H1 (cell line): ENCODE measurements at regions not wholly inside any gene's neighbourhood (a gene's known extent, or its start where the extent isn't known, plus 50 kb on each side); places are given as distances from the start of the nearest gene placed in this dataset.

Experiments used
- CTCF ChIA-PET: fragments of 300-600 bp; sonication (Branson Sonifier 250); formaldehyde crosslinking; loops from one replicate; lab custom pipeline; 2021; ENCODE audit not compliant: partially characterized antibody; lab: Charles Lee
- POLR2A ChIA-PET: fragments of 300-600 bp; sonication (Branson Sonifier 250); formaldehyde crosslinking; loops from one replicate; lab custom pipeline; 2021; ENCODE audit warnings: inconsistent platforms; ENCODE audit not compliant: partially characterized antibody; lab: Charles Lee
- DNase-seq, 2 experiments: peaks; one replicate each; pipeline versions ENCODE4 v3.0.0 to v3.0.0-alpha.2; 2010 to 2022; ENCODE audit warnings: low spot score in 2 of 2, low read depth in 1 of 2, mixed read lengths in 1 of 2
- FAIRE-seq: peaks from 2 replicates; lab custom pipeline; 2011; peaks lifted over from hg19 to GRCh38; lab: Jason Lieb, UNC
- H2AFZ ChIP-seq: 2 replicates; pipeline ENCODE4 v1.8.1; 2012; ENCODE audit warnings: low read length, inconsistent platforms
- H2AK5ac ChIP-seq: 2 replicates; pipeline ENCODE4 v1.6.1; 2013; ENCODE audit warnings: low read depth, low read length
- H2BK120ac ChIP-seq: replicated peaks from 2 replicates; pipeline ENCODE3; 2013; ENCODE audit warnings: low read depth, low read length, inconsistent platforms
- H2BK12ac ChIP-seq: 2 replicates; pipeline ENCODE4 v1.6.1; 2013; ENCODE audit warnings: low read depth, low read length
- H2BK15ac ChIP-seq: 2 replicates; pipeline ENCODE4 v1.6.1; 2013; ENCODE audit warnings: low read length
- H2BK20ac ChIP-seq: 2 replicates; pipeline ENCODE4 v1.6.1; 2013; ENCODE audit warnings: low read length
- H2BK5ac ChIP-seq: 2 replicates; pipeline ENCODE4 v1.6.1; 2013; ENCODE audit warnings: low read depth, low read length
- H3K14ac ChIP-seq: 2 replicates; pipeline ENCODE4 v1.6.1; 2013; ENCODE audit warnings: inconsistent platforms; ENCODE audit not compliant: insufficient read length
- H3K18ac ChIP-seq: 2 replicates; pipeline ENCODE4 v1.6.1; 2013; ENCODE audit warnings: low read length; ENCODE audit errors: extremely low read depth
- H3K23ac ChIP-seq: 2 replicates; pipeline ENCODE4 v1.6.1; 2013; ENCODE audit warnings: inconsistent platforms; ENCODE audit not compliant: insufficient read length
- H3K23me2 ChIP-seq: 2 replicates; pipeline ENCODE4 v1.6.1; 2013; ENCODE audit warnings: low read depth, low read length
- H3K27ac ChIP-seq: 2 replicates; pipeline ENCODE4 v1.6.1; 2011; ENCODE audit warnings: low read depth, low read length, inconsistent platforms
- H3K27me3 ChIP-seq, 4 experiments: replicated peaks in 1 of 4; 1 replicate in 1 of 4; 2 replicates in 3 of 4; pipeline versions ENCODE4 v1.6.1 to v1.8.1; 2011 to 2013; ENCODE audit warnings: low read length in 3 of 4, mild to moderate bottlenecking in 3 of 4, inconsistent platforms in 2 of 4, mixed read lengths in 2 of 4, moderate library complexity in 1 of 4; ENCODE audit not compliant: control insufficient read depth in 3 of 4, insufficient read depth in 3 of 4; ENCODE audit errors: extremely low read depth in 1 of 4
- H3K36me3 ChIP-seq, 4 experiments: 2 replicates each; pipeline versions ENCODE4 v1.6.1 to v1.8.1; 2011 to 2013; ENCODE audit warnings: mild to moderate bottlenecking in 4 of 4, low read length in 3 of 4, moderate library complexity in 2 of 4, control low read depth in 1 of 4, inconsistent platforms in 1 of 4; ENCODE audit not compliant: insufficient read depth in 4 of 4, control insufficient read depth in 2 of 4
- H3K4ac ChIP-seq: replicated peaks from 2 replicates; pipeline ENCODE3; 2013; ENCODE audit warnings: low read length, low read depth, mixed read lengths, inconsistent platforms; ENCODE audit not compliant: insufficient read length
- H3K4me1 ChIP-seq, 4 experiments: replicated peaks in 1 of 4; 1 replicate in 1 of 4; 2 replicates in 3 of 4; pipeline versions ENCODE4 v1.6.1 to v1.8.1; 2011 to 2013; ENCODE audit warnings: low read length in 3 of 4, inconsistent platforms in 2 of 4, mixed read lengths in 1 of 4; ENCODE audit not compliant: insufficient read depth in 4 of 4, control insufficient read depth in 3 of 4
- H3K4me2 ChIP-seq, 2 experiments: 2 replicates each; pipeline versions ENCODE4 v1.6.1 to v1.8.1; 2011 to 2013; ENCODE audit warnings: low read depth in 2 of 2, low read length in 2 of 2, control low read depth in 1 of 2, inconsistent platforms in 1 of 2, mild to moderate bottlenecking in 1 of 2; ENCODE audit not compliant: insufficient read depth in 1 of 2
- H3K4me3 ChIP-seq, 4 experiments: fragments of 200-600, 300-600 bp in 1 of 4; sonication (generic), shearing (Covaris generic), sonication (Bioruptor Twin) in 1 of 4; 2 replicates each; pipeline versions ENCODE4 v1.5.1 to v1.8.1; 2011 to 2016; ENCODE audit warnings: low read length in 4 of 4, low read depth in 3 of 4, control low read depth in 2 of 4, inconsistent platforms in 2 of 4, mild to moderate bottlenecking in 2 of 4, mixed read lengths in 1 of 4, moderate library complexity in 1 of 4; ENCODE audit not compliant: insufficient read depth in 2 of 4; ENCODE audit errors: extremely low read depth in 1 of 4
- H3K56ac ChIP-seq: replicated peaks from 2 replicates; pipeline ENCODE3; 2013; ENCODE audit warnings: low read depth, mild to moderate bottlenecking, mixed read lengths, low read length, inconsistent platforms; ENCODE audit not compliant: insufficient read length
- H3K79me1 ChIP-seq: 2 replicates; pipeline ENCODE4 v1.6.1; 2013; ENCODE audit warnings: low read depth, low read length, control low read depth
- H3K79me2 ChIP-seq, 2 experiments: 2 replicates each; pipeline versions ENCODE4 v1.6.1 to v1.8.1; 2012 to 2013; ENCODE audit warnings: low read length in 2 of 2, mild to moderate bottlenecking in 2 of 2, inconsistent platforms in 1 of 2; ENCODE audit not compliant: insufficient read depth in 2 of 2, control insufficient read depth in 1 of 2
- H3K9ac ChIP-seq, 4 experiments: replicated peaks in 1 of 4; 1 replicate in 1 of 4; 2 replicates in 3 of 4; pipeline versions ENCODE4 v1.6.1 to v1.8.1; 2011 to 2013; ENCODE audit warnings: low read depth in 3 of 4, low read length in 3 of 4, control low read depth in 2 of 4, mild to moderate bottlenecking in 2 of 4, moderate library complexity in 2 of 4, inconsistent platforms in 1 of 4; ENCODE audit errors: extremely low read depth in 1 of 4
- H3K9me3 ChIP-seq, 2 experiments: 2 replicates each; pipeline versions ENCODE4 v1.6.1 to v1.8.1; 2012 to 2013; ENCODE audit warnings: mild to moderate bottlenecking in 2 of 2, moderate library complexity in 2 of 2, control low read depth in 1 of 2, inconsistent platforms in 1 of 2, low read depth in 1 of 2, low read length in 1 of 2, mixed read lengths in 1 of 2; ENCODE audit not compliant: insufficient read depth in 2 of 2
- H4K20me1 ChIP-seq, 2 experiments: replicated peaks in 1 of 2; 2 replicates each; pipeline versions ENCODE3 to v1.8.1; 2011 to 2013; ENCODE audit warnings: inconsistent platforms in 2 of 2, low read length in 2 of 2, mild to moderate bottlenecking in 1 of 2; ENCODE audit not compliant: insufficient read depth in 2 of 2, control insufficient read depth in 1 of 2
- H4K5ac ChIP-seq: 2 replicates; pipeline ENCODE4 v1.6.1; 2013; ENCODE audit warnings: low read length, low read depth, mixed read lengths, inconsistent platforms; ENCODE audit not compliant: insufficient read length
- H4K8ac ChIP-seq: 2 replicates; pipeline ENCODE4 v1.8.0; 2013; ENCODE audit warnings: mild to moderate bottlenecking, moderate library complexity, low read length, inconsistent platforms; ENCODE audit not compliant: insufficient read depth; ENCODE audit errors: extremely low read depth
- H4K91ac ChIP-seq: replicated peaks from 2 replicates; pipeline ENCODE3; 2013; ENCODE audit warnings: low read length, mixed read lengths, inconsistent platforms; ENCODE audit not compliant: insufficient read length
- E2F6 ChIP-seq: IDR thresholded peaks from 2 replicates; pipeline ENCODE4 v1.6.1; 2012; ENCODE audit warnings: inconsistent platforms
- MAFK ChIP-seq: IDR thresholded peaks from 2 replicates; pipeline ENCODE4 v1.6.1; 2012; ENCODE audit warnings: low read depth, mild to moderate bottlenecking, improper control_type of control experiment, low read length
- SP1 ChIP-seq: IDR thresholded peaks from 2 replicates; pipeline ENCODE4 v1.6.1; 2011; ENCODE audit warnings: low read depth, low read length
- SUZ12 ChIP-seq: fragments of 200-600 bp; sonication (generic); IDR thresholded peaks from 2 replicates; pipeline ENCODE4 v1.6.1; 2012; ENCODE audit warnings: mild to moderate bottlenecking, inconsistent platforms, low read length, moderate library complexity, mixed read lengths
- TBP ChIP-seq: IDR thresholded peaks from 2 replicates; pipeline ENCODE4 v1.6.1; 2011; ENCODE audit warnings: low read depth, low read length, improper control_type of control experiment
- WGBS, 2 experiments: shearing (Covaris generic) in 1 of 2; methylation state at CpG; one replicate each; pipeline versions ENCODE4 v1.1.6 to v1.1.7; 2013 to 2015; ENCODE audit warnings: low lambda C conversion rate in 2 of 2, mixed read lengths in 2 of 2, inconsistent platforms in 1 of 2, low coverage in 1 of 2, missing lambda C conversion rate in 1 of 2; ENCODE audit not compliant: insufficient replicate concordance in 2 of 2, insufficient coverage in 1 of 2, insufficient read length in 1 of 2; ENCODE audit errors: extremely low coverage in 1 of 2, missing lambda C conversion rate in 1 of 2; 5-methylcytosine and 5-hydroxymethylcytosine counted together

- Histone ChIP-seq H2BK20ac (no peak overlapping the region), H2BK120ac (no peak overlapping the region), H4K91ac (no peak overlapping the region), H3K9me3 (no peaks in the 10 kb centered on the region), H3K18ac (no peak overlapping the region), H4K20me1 (no peaks in the 10 kb centered on the region), H3K4ac (no peak overlapping the region), H3K36me3 (no peaks in the 10 kb centered on the region), H3K27me3 (no peaks in the 10 kb centered on the region), H3K56ac (no peak overlapping the region), H3K4me2 (no peak overlapping the region), H3K4me3 (no peak overlapping the region), H2AK5ac (no peak overlapping the region), H3K23me2 (no peaks in the 10 kb centered on the region), H3K79me1 (no peaks in the 10 kb centered on the region), H3K79me2 (no peaks in the 10 kb centered on the region), H3K9ac (no peak overlapping the region), H3K4me1 (no peaks in the 10 kb centered on the region), H2BK15ac (no peak overlapping the region), H4K5ac (no peak overlapping the region), H3K27ac (no peak overlapping the region), H2BK12ac (no peak overlapping the region), H3K14ac (no peak overlapping the region), H4K8ac (no peak overlapping the region), H2BK5ac (no peak overlapping the region), H3K23ac (no peak overlapping the region), H2AFZ (no peak overlapping the region)
- WGBS, 2 experiments, result 71% methylated on average over 2 of the region's 2 CpGs; no CpG with 5 or more reads in 1 of the 2 experiments
- ChIA-PET POLR2A (no interaction called here), CTCF (no interaction called here)
- DNase-seq (no peak), FAIRE-seq (no peak)
- no peak for TF ChIP-seq SP1
- TF ChIP-seq SUZ12, result no peak
- TF ChIP-seq MAFK, result no peak
- TF ChIP-seq E2F6, result no peak
- TF ChIP-seq TBP, result no peak
Observed at GRCh38 chr11:42857344-42857743, 454.5 kb upstream of the API5 start.
